ENCODE measurements at regions not wholly inside any gene's neighbourhood (a gene's known extent, or its start where the extent isn't known, plus 50 kb on each side); places are given as distances from the start of the nearest gene placed in this dataset.

DNA sequence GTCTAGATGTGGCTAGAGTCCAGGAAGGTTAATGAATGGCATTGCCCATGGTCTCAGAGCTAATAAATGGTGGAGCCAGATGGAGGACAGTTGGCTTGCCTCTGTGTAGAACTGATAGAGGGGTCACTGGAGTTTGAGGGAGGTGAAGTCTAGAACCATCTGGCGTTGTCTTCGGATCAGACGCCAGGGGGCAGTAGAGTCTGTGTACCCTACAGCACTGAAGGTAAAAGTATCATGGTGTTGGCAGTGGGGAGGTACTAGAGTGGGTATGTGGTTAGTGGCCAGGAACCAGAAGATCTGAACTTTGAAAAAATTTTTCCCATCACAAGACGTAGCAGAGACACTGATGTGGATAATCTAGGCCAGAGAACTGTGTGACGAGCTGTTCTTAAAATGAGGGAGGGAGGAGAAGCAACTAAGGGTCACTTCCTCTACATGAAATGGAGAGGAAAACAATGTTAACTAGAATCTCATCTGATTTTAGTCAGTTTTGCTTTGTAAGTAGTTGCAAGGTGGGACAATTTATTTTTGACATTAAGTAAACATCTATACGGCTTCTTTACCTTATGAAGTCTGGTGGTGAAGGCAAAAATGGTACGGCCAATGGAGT lies 227.9 kb upstream of the PRSS58 start:
- TF ChIP-seq CTCF (conservative IDR thresholded peaks at IDR 0.05 in 1 of 2, IDR thresholded peaks at IDR 0.05 in 1 of 2; ENCODE audit: extremely low read depth in 1 of 2, insufficient read depth in 1 of 2, low read depth in 1 of 2, low read length in 2 of 2) (peak; percentile 27 to 43), EZH2 (IDR thresholded peaks at IDR 0.05; ENCODE audit: borderline replicate concordance, low read length) (no peak)
